ENCODE measurements at regions not wholly inside any gene's neighbourhood (a gene's known extent, or its start where the extent isn't known, plus 50 kb on each side); places are given as distances from the start of the nearest gene placed in this dataset.

GRCh38 chr16:86919578-86920305, 341.4 kb downstream of the FOXL1 start:
- Histone ChIP-seq H4K20me1 (ENCODE audit: insufficient read depth, low read length) (no peaks in the 10 kb centered on the region), H3K4me3 (ENCODE audit: low read length) (no peak overlapping the region), H3K27me3 (ENCODE audit: low read depth, low read length) (no peaks in the 10 kb centered on the region), H3K9ac (ENCODE audit: low read length) (no peak overlapping the region), H2AFZ (ENCODE audit: low read depth, low read length) (no peak overlapping the region), H3K36me3 (replicated peaks; ENCODE audit: low read depth, low read length) (no peaks in the 10 kb centered on the region), H3K9me3 (ENCODE audit: insufficient read depth, low read length) (no peaks in the 10 kb centered on the region), H3K4me2 (ENCODE audit: low read length) (no peak overlapping the region), H3K4me1 (ENCODE audit: low read length) (no peaks in the 10 kb centered on the region), H3K79me2 (ENCODE audit: low read length) (no peaks in the 10 kb centered on the region), H3K27ac (ENCODE audit: low read length) (no peak overlapping the region)
- TF ChIP-seq EZH2phosphoT487 (IDR thresholded peaks at IDR 0.05; ENCODE audit: low read depth) = no peak
- no peak for TF ChIP-seq CTCF (IDR thresholded peaks at IDR 0.05; ENCODE audit: low read depth, low read length)

DNA sequence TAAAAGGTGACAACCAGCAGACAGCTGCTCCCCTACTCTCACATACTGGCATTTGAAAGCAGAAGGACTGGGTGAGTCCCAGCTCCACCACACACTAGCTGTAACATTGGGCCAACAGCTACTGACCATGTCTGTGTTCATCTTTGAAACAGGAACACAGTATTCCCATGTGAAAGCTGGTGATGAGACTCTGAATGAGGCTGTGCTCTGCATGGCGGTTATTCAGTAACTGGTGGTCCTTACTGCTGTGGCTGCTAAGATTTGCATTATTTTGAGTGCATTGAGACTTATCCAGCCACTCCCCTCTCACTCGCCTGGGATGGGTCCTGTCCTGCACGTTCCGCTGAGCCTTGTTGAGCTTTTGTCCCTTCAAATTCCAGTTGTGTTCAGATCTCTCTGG, 342.9 kb downstream of the FOXL1 start:
- Histone ChIP-seq H3K27ac (ENCODE audit: low read length) (no peak overlapping the region), H3K36me3 (replicated peaks; ENCODE audit: low read depth, low read length) (no peaks in the 10 kb centered on the region), H2AFZ (ENCODE audit: low read depth, low read length) (no peak overlapping the region), H3K9me3 (ENCODE audit: insufficient read depth, low read length) (no peaks in the 10 kb centered on the region), H3K27me3 (ENCODE audit: low read depth, low read length) (no peaks in the 10 kb centered on the region), H3K9ac (ENCODE audit: low read length) (no peak overlapping the region), H4K20me1 (ENCODE audit: insufficient read depth, low read length) (no peaks in the 10 kb centered on the region), H3K79me2 (ENCODE audit: low read length) (no peaks in the 10 kb centered on the region), H3K4me2 (ENCODE audit: low read length) (no peak overlapping the region), H3K4me1 (ENCODE audit: low read length) (no peaks in the 10 kb centered on the region), H3K4me3 (ENCODE audit: low read length) (no peak overlapping the region)
- TF ChIP-seq EZH2phosphoT487 (IDR thresholded peaks at IDR 0.05; ENCODE audit: low read depth) = no peak
- no peak for TF ChIP-seq CTCF (IDR thresholded peaks at IDR 0.05; ENCODE audit: low read depth, low read length)

- Histone ChIP-seq H3K9ac (ENCODE audit: low read length) (no peak overlapping the region), H3K9me3 (ENCODE audit: insufficient read depth, low read length) (no peaks in the 10 kb centered on the region), H3K27ac (ENCODE audit: low read length) (no peak overlapping the region), H3K79me2 (ENCODE audit: low read length) (no peaks in the 10 kb centered on the region), H3K36me3 (replicated peaks; ENCODE audit: low read depth, low read length) (no peaks in the 10 kb centered on the region), H3K27me3 (ENCODE audit: low read depth, low read length) (no peaks in the 10 kb centered on the region), H3K4me1 (ENCODE audit: low read length) (no peaks in the 10 kb centered on the region), H3K4me3 (ENCODE audit: low read length) (no peak overlapping the region), H2AFZ (ENCODE audit: low read depth, low read length) (no peak overlapping the region), H3K4me2 (ENCODE audit: low read length) (no peak overlapping the region), H4K20me1 (ENCODE audit: insufficient read depth, low read length) (no peaks in the 10 kb centered on the region)
- TF ChIP-seq EZH2phosphoT487 (IDR thresholded peaks at IDR 0.05; ENCODE audit: low read depth) (no peak), CTCF (IDR thresholded peaks at IDR 0.05; ENCODE audit: low read depth, low read length) (no peak)
Measured at GRCh38 chr16:86922311-86922710, 344.0 kb downstream of the FOXL1 start.

- no peaks in the 10 kb centered on the region for H3K4me1 ChIP-seq (ENCODE audit: low read length)
- no peak overlapping the region for H3K4me3 ChIP-seq (ENCODE audit: low read length)
- H4K20me1 ChIP-seq (ENCODE audit: insufficient read depth, low read length) = no peaks in the 10 kb centered on the region
- no peaks in the 10 kb centered on the region for H3K36me3 ChIP-seq (replicated peaks; ENCODE audit: low read depth, low read length)
- no peaks in the 10 kb centered on the region for H3K79me2 ChIP-seq (ENCODE audit: low read length)
- TF ChIP-seq CTCF (IDR thresholded peaks at IDR 0.05; ENCODE audit: low read depth, low read length) = no peak
- TF ChIP-seq EZH2phosphoT487 (IDR thresholded peaks at IDR 0.05; ENCODE audit: low read depth) = no peak
- H3K27me3 ChIP-seq (ENCODE audit: low read depth, low read length) = no peaks in the 10 kb centered on the region
- no peak overlapping the region for H3K9ac ChIP-seq (ENCODE audit: low read length)
- no peak overlapping the region for H3K27ac ChIP-seq (ENCODE audit: low read length)
- no peaks in the 10 kb centered on the region for H3K9me3 ChIP-seq (ENCODE audit: insufficient read depth, low read length)
- H2AFZ ChIP-seq (ENCODE audit: low read depth, low read length) = no peak overlapping the region
- no peak overlapping the region for H3K4me2 ChIP-seq (ENCODE audit: low read length)
Measured at GRCh38 chr16:86923656-86924055, 345.3 kb downstream of the FOXL1 start.
